GM21576 (cell line): ENCODE measurements at regions not wholly inside any gene's neighbourhood (a gene's known extent, or its start where the extent isn't known, plus 50 kb on each side); places are given as distances from the start of the nearest gene placed in this dataset.

ENCODE experiments used
- ATAC-seq: cut with Tn5 transposase; IDR thresholded peaks from one replicate; pipeline ENCODE4 v1.9.1; 2021; ENCODE audit warnings: mild to moderate bottlenecking, moderate library complexity; ENCODE audit not compliant: unreplicated experiment

DNA sequence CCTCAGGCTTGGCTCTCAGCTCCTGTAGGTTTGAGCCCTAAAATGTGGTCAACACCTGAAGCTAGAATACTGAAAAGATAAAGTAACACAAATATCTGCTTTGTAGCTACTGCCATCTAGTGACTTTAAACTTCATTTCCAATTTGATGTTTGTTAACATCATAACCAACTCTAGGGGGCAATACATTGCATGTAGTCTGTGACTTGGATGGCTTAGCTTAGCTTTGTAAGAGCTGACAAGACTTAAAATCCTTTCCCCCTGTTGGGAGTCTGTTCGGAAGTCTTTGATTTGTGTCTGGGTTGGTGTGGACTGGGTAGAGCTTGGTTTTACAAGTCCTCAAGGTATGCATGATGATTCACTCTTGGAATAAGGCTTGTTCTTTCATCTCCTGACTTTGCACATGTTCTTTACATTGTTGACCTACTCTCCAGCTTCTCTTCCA is 51.7 kb downstream of the SCN11A start:
- ATAC-seq = peak; percentile 64

GRCh38 chr3:38998086-38998485 is 53.7 kb downstream of the SCN11A start:
- ATAC-seq = no peak

- no peak for ATAC-seq
These were observed 55.6 kb downstream of the SCN11A start for GRCh38 chr3:38996193-38996592.

GRCh38 chr3:38994251-38994650 is 57.5 kb downstream of the SCN11A start:
- ATAC-seq = no peak

- no peak for ATAC-seq
These were observed 59.5 kb downstream of the SCN11A start for GRCh38 chr3:38992117-38992760.

DNA sequence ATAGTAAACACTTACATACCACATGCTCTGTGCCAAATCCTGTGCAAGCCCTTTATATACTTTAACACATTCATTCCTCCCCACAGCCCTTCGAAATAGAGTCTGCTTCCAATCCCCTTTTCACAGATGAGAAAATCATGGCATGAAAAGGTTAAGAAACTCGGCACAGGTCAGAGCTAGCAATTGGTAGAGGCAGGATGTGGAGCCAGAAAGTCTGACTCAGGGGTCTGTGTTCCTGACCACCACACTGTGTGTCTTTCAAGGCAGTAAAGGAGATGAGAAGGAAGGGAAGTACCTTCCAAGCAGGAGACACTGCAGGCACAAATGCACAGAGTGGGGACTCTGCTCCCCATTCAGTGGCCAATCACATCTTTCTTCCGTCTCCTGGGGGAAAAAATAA is 61.1 kb downstream of the SCN11A start:
- no peak for ATAC-seq

DNA sequence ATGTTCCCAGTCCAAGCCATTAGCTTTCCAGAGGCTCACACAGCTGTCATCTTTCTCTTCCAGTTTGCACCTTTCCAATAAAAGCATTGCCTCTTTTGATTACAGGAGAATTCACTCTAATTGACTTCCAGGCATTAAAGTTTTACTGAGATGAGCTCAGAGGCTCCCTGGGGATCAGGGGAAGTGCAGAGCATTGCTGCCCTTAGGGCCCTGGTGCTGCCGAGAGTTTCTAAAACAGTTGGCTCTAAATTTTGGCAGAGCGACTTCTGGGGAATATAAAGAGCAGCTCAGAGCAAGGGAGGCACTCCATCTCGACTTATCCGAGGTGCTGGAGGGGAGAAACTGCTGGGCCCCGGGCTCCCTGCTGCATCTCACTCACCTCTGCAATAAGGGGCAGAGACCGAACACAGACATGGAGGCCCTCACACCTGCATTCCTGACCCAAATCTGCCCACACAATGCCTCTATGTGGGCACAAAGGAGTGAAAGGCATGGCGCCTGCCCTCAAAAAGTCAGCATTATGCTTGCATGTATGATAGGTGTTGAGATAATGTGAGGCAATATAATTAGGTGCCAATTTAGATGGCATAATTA is 61.7 kb downstream of the SCN11A start:
- no peak for ATAC-seq

DNA sequence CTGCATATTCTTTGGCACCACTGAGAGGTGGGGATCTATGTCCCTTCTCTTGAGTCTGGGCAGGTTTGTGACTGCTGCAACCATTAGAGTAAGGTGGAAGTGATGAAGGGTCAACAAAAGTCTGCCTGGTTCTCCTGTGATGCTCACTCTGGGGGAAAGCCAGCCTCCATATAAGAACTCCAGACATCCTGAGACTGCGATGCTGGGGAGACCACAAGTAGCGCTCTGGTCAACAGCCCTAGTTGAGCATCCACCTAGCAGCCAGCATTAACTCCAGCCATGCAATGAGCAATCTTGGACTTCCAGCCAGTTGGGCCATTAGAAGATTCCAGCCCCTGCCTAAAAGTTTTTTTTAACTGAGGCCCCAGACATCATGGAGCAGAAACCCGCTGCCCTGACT is 62.8 kb downstream of the SCN11A start:
- ATAC-seq = no peak

DNA sequence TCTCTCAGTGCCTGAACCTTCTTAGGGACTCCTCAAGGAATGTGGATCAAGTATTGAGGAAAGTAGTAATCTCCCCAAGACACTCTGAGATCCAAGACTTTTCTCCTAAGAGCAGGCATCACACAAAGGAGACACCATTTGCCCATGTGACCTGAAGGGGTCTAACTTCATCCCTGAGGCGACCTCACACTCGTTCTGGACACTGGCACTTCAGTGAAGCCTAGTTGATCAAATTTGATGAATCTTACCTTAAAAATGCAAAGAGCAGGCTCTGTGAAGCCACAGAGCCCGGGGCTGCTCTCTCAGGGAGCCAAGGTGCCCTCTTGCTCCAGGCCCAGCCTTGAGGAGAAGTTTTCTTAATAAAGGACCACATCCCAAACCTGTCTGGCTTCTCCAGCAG is 64.3 kb downstream of the SCN11A start:
- no peak for ATAC-seq

DNA sequence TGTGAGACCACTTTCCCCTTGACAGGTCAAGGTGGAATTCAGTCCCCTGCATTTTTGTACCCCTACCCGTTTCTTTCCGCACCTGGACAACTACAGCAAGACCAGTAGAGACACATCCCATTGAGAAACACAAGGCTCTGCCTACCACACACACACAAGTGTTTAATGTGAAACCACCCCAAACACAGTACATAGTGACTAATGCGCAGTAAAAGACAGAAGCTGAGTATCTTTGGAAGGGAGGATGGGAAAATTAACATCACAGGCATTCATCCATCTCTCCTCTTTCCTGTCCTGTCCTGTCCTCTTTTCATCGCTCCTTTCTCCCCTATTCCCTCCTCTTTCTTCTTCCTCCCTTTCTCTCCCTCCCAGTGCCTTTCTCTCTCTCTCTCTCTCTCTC is 64.8 kb downstream of the SCN11A start:
- ATAC-seq = no peak

GRCh38 chr3:38985981-38986380 is 65.8 kb downstream of the SCN11A start:
- ATAC-seq = no peak

DNA sequence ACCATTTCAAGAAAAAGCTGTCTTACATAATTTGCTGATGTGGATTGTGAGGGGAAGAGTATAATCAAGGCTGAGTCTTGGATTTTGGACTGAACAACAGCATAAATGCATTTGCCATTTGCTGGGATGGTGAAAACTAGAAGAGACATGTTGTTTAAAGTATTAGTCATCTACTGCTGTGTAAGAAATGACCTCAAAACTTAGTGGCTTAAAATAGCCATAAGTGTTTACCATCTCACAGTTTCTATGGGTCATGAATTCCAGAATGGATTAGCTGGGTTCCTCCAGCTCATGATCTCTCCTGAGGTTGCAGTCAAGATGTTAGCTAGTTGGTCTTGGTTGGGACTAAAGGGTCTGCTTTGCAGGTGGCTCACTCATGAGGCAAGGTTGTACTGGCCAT is 66.2 kb downstream of the SCN11A start:
- no peak for ATAC-seq

DNA sequence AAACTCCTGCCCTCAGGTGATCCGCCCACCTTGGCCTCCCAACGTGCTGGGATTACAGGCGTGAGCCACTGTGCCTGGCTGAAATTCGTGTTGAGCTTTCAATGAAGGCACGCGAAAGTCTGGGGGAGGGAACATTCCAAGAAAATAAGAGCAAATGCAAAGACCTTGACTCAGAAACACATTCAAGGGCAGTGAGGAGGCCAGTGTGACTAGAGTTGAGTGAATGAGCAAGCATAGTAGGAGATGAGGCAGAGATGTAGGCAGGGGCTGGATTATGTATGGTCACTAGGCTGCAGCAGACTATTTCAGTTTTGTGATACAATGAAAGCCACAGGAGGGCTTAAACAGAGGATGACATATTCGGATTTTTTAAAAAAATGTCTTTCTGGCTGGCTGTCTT is 67.0 kb downstream of the SCN11A start:
- no peak for ATAC-seq

GRCh38 chr3:38984110-38984509 is 67.6 kb downstream of the SCN11A start:
- no peak for ATAC-seq

GRCh38 chr3:38980938-38981337 is 70.8 kb downstream of the SCN11A start:
- no peak for ATAC-seq

GRCh38 chr3:38978729-38979128 is 73.0 kb downstream of the SCN11A start:
- no peak for ATAC-seq

- ATAC-seq = no peak
These were observed 80.7 kb downstream of the SCN11A start for GRCh38 chr3:38970851-38971638.

GRCh38 chr3:38969317-38970235 is 82.2 kb downstream of the SCN11A start:
- ATAC-seq = no peak

- no peak for ATAC-seq
These were observed 82.9 kb downstream of the SCN11A start for GRCh38 chr3:38968891-38969290.

- ATAC-seq = no peak
These were observed 83.3 kb downstream of the SCN11A start for GRCh38 chr3:38968403-38968802.

DNA sequence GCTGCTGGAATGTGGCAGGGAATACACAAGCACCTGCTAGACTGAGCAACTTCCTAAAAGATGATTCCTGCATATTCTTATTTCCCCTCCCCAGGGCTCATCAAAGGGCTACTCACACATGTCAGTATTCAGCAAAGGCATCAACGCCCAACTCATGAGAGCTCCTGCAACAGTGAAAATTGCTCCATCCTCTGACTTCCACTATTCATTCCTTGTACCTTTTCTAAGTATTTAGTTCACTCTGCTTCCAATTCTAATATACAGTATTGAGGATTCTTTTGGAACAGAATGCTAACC is 84.1 kb downstream of the SCN11A start:
- no peak for ATAC-seq
